Neural progenitor cell (in vitro differentiated cells): ENCODE measurements at regions not wholly inside any gene's neighbourhood (a gene's known extent, or its start where the extent isn't known, plus 50 kb on each side); places are given as distances from the start of the nearest gene placed in this dataset.

Experiments used
- EZH2 ChIP-seq: fragments of 200-600 bp; sonication (generic); IDR thresholded peaks from 2 replicates; pipeline ENCODE4 v1.6.1; 2017; ENCODE audit warnings: antibody characterized with exemption, mild to moderate bottlenecking, moderate library complexity
- EZH2phosphoT487 ChIP-seq: fragments of 200-600 bp; sonication (generic); IDR thresholded peaks from 2 replicates; pipeline ENCODE4 v1.6.1; 2017; ENCODE audit warnings: antibody characterized with exemption
- TF ChIP-seq, protein P1 (sequence below): fragments of 200-600 bp; sonication (generic); IDR thresholded peaks from 2 replicates; pipeline ENCODE4 v1.5.1; 2017; ENCODE audit warnings: antibody characterized with exemption, mild to moderate bottlenecking

GRCh38 chr9:107731115-107731762 lies 241.7 kb upstream of the KLF4 start:
- TF ChIP-seq, protein P1, sequence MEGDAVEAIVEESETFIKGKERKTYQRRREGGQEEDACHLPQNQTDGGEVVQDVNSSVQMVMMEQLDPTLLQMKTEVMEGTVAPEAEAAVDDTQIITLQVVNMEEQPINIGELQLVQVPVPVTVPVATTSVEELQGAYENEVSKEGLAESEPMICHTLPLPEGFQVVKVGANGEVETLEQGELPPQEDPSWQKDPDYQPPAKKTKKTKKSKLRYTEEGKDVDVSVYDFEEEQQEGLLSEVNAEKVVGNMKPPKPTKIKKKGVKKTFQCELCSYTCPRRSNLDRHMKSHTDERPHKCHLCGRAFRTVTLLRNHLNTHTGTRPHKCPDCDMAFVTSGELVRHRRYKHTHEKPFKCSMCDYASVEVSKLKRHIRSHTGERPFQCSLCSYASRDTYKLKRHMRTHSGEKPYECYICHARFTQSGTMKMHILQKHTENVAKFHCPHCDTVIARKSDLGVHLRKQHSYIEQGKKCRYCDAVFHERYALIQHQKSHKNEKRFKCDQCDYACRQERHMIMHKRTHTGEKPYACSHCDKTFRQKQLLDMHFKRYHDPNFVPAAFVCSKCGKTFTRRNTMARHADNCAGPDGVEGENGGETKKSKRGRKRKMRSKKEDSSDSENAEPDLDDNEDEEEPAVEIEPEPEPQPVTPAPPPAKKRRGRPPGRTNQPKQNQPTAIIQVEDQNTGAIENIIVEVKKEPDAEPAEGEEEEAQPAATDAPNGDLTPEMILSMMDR = no peak
- TF ChIP-seq EZH2 (no peak), EZH2phosphoT487 (no peak)
